GM20431 (cell line): ENCODE measurements at regions not wholly inside any gene's neighbourhood (a gene's known extent, or its start where the extent isn't known, plus 50 kb on each side); places are given as distances from the start of the nearest gene placed in this dataset.

ENCODE experiments used
- in situ Hi-C: fragments of 300-500 bp; cut with MseI, MboI; formaldehyde crosslinking; loops from one replicate; pipeline ENCODE4 v1.15.0; 2020; ENCODE audit warnings: low sequenced_read_pairs; ENCODE audit not compliant: unreplicated experiment

- in situ Hi-C loops, result no loop called here
Observed at GRCh38 chr12:102548543-102548942, 68.2 kb upstream of the IGF1 start.

GRCh38 chr12:102543494-102544485, 63.4 kb upstream of the IGF1 start:
- in situ Hi-C loops, result no loop called here

GRCh38 chr12:102542816-102543440, 62.6 kb upstream of the IGF1 start:
- in situ Hi-C loops, result no loop called here

- in situ Hi-C loops, result no loop called here
Observed at GRCh38 chr12:102540815-102541385, 60.5 kb upstream of the IGF1 start.

- in situ Hi-C loops, result no loop called here
Observed at GRCh38 chr12:102539651-102540553, 59.5 kb upstream of the IGF1 start.

GRCh38 chr12:102535306-102535705, 54.9 kb upstream of the IGF1 start:
- in situ Hi-C loops, result no loop called here

GRCh38 chr12:102534899-102535298, 54.5 kb upstream of the IGF1 start:
- in situ Hi-C loops, result no loop called here

GRCh38 chr12:102533483-102534215, 53.3 kb upstream of the IGF1 start:
- in situ Hi-C loops, result no loop called here
